GM10248 (cell line): ENCODE measurements at regions not wholly inside any gene's neighbourhood (a gene's known extent, or its start where the extent isn't known, plus 50 kb on each side); places are given as distances from the start of the nearest gene placed in this dataset.

ENCODE experiments used
- CTCF ChIA-PET: fragments of 300-600 bp; sonication (Branson Sonifier 250); formaldehyde crosslinking; extraction: SDS; loops from one replicate; lab custom pipeline; 2021; ENCODE audit warnings: antibody characterized with exemption; lab: Yijun Ruan, JAX
- POLR2A ChIA-PET: fragments of 350-650 bp; sonication (Branson Sonifier 250); formaldehyde crosslinking; extraction: SDS; loops from one replicate; lab custom pipeline; 2020; ENCODE audit warnings: antibody characterized with exemption; lab: Yijun Ruan, JAX
- DNase-seq: peaks from one replicate; pipeline ENCODE4 v3.0.0; 2012; ENCODE audit errors: extremely low spot score
- CTCF ChIP-seq: IDR thresholded peaks from 2 replicates; pipeline ENCODE4 v1.5.1; 2012; ENCODE audit warnings: mild to moderate bottlenecking, low read depth; ENCODE audit errors: extremely low read depth, missing control alignments, control extremely low read depth

DNA sequence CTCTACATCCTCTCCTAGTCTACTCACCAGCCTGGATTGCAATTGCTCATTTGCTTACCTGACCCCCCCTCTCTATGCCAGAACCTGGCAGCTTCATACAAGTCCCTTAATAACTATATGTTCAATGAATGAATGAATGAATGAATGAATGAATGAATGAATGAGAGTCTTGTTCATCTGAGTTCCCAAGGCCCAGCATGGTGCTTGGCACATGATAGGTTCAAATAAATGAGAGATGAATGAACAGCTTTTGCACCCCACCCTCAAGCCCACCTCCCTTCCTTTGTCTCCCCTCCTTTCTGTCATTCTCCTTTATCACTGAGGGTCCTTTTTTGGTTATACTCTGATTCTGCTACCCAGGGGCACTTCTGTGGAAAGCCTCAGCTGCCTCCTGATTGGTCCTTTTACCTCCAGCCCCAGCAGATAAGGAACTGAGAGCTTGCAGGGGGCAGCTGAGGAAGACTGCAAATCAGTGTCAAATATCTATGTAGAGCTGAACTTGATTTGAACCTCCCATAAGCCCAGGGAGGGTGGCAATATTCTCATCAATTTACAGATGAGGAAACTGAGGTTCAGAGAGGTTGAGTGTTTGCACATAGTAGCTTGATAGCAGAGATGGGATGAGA, 54.1 kb upstream of the CHRNB4 start:
- TF ChIP-seq CTCF = no peak
- ChIA-PET CTCF (interaction anchor here (1.0 to 5.1 kb wide), 3 partner anchors 14 to 53 kb away, joined by 3 to 25 read pairs (median 4); no protein-coding TSS in a partner anchor), POLR2A (no interaction called here)
- DNase-seq = no peak

DNA sequence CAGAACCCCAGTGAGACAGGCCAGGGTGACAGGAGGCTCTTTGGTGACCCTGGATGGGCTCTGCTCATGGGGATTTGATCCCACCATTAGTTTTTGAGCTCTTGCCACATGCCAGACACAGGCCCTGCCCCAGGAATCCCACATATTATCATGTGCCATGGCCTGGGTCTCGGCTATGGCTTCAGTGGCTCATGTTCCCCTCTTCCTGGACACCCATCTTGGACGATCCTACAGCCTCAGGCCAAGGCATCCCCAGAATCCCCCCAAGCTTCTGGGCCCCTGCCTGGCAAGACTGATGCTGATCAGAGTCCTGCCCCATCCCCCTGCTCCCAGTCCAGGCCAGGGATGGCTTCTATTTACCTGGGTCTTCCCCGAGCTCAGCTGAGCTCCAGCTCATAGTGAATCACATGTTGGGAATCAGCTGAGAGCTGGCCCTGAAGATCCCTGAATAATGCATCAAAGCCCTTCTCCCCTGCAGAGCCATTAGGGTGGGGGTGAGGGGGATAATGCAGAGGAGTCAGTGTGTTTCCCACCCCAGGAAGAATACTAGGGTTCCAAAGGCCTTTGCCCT, 50.9 kb upstream of the CHRNB4 start:
- no peak for DNase-seq
- ChIA-PET POLR2A (no interaction called here), CTCF (interaction anchor here (0.7 to 2.4 kb wide), 5 partner anchors 18 to 76 kb away, joined by 3 to 7 read pairs (median 3); no protein-coding TSS in a partner anchor)
- TF ChIP-seq CTCF = no peak

DNA sequence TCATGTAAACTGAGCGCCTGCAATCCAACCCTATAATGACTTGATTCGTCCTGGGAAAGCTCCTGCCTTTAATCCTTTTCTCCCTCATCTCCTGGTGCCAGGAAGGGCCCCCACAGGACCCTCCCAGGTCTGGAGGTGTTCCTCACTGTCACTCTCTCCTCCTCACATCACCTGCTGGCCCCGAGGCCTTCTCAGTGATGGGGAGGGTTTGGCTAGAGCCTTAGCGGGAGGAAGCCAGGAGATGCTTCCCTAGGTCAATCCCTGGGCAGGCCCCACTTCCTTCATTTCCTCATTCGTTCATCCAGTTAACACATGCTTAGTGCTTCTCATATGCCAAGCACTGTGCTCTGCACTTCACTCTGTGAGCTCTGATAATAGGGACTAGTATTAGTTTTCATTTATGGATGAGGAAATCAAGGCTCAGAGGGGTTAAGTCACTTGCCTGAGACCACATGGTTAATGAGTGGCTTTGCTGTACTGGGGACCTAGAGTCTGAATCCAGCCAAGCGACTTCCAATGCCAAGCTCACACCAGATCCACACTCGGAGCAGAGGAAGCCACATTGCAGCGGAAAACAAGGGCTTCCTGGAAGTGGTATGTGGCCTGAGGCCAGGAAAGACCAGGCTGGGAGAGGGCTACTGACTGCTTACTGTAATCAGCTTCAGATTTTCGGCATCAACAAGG, 50.3 kb upstream of the CHRNB4 start:
- ChIA-PET CTCF (interaction anchor here (0.7 to 2.4 kb wide), 6 partner anchors 16 to 76 kb away, joined by 3 to 7 read pairs (median 4); no protein-coding TSS in a partner anchor), POLR2A (no interaction called here)
- no peak for TF ChIP-seq CTCF
- DNase-seq = no peak
